NOMO-1 treated with dmso at 0.1 percent for 144 hours (cell line): ENCODE measurements at regions not wholly inside any gene's neighbourhood (a gene's known extent, or its start where the extent isn't known, plus 50 kb on each side); places are given as distances from the start of the nearest gene placed in this dataset.
"Not testable (repeated sequence)": the region's sequence is repeated elsewhere in the genome, so short reads cannot be mapped to it uniquely, and the experiment has no call there.

Experiments used
- DNase-seq: peaks from one replicate; lab custom pipeline; 2025; ENCODE audit not compliant: unreplicated experiment; lab: John Stamatoyannopoulos, UW

DNA sequence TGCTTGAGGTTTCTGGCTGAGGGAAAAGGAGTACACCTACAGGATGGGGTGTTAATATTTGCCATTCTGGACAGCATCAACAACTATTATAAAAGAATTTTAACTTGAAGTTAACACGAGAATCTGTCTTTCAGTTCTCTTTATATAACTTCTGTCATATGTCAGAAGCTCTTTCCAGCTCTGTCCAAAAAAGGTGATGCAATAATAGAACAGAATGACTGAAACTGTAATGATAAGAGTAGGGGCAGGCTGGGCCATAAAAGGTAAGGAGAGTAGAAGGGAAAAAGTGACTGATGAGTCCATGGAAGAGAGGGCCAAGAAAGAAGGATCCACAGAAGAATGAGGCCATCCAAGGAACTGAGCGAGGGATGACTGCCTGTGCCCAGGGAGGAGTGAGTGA is 966.7 kb upstream of the FBXO33 start:
- no peak for DNase-seq

DNA sequence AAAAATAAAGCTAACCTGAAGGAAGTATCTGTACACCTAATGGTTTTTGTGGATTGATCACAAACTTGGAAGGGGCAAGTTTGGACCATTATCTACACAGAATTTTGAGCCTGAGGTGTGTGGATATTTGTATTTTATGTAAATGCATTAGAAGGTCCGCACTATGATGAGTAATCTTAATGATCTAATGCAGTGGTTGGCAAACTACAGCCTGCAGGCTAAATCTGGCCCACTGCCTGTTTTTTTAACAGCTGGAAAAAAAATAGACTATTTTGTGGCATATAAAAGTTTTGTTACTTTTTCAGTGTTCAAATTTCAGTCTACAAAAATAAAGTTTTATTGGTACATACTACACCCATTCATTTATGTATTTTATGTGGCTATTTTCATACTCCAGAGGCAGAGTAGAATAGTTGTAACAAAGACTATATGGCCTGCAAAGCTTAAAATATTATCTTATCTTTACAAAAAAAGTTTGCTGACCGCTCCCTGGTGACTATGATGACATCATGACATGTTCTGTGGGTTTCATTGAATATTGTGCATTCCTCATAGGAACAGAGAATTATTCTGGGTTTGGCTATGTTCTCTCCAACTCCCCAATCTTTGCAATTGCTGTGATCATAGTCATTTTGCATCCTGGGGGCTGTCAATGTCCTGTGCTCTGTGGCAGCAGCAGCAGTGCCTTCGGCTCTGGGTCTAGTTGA is 962.6 kb upstream of the FBXO33 start:
- DNase-seq, result no peak

DNA sequence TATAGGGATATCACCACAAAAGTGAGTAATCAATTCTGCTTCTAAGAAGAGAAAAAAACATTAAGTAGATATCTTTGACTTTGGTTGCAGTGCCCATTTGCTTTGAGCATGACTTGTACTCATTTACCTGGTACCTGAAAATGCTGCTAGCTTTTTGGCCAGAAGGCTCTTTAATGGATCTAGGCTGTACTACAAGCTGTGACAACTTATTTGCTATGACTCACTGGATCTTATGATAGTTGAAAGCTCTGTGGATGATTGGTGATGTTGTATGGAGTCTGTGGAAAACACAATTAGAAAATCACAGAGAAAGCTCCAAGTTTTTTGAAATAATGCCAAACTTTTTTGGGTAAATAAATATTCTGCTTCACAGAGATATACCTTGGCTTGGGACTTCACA is 960.9 kb upstream of the FBXO33 start:
- DNase-seq, result no peak

DNA sequence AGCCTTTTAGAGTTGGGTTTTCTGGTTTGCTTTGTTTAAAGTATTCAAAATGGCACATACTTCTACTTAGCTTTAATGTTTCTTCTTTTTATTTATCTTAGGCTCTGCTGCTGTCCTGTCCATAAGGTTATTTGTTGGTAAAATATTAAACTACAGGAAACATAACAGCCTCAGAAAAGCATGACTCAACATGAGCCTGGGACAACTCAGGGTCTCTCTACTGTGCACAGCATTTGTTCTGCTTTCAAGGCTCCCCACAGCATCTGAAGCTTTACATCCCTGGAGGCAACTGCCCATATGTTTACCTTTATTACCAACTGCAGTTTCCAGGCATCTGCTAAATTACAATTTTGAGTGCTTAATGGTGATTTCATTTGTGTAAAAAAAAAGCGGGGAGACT is 954.2 kb upstream of the FBXO33 start:
- no peak for DNase-seq

DNA sequence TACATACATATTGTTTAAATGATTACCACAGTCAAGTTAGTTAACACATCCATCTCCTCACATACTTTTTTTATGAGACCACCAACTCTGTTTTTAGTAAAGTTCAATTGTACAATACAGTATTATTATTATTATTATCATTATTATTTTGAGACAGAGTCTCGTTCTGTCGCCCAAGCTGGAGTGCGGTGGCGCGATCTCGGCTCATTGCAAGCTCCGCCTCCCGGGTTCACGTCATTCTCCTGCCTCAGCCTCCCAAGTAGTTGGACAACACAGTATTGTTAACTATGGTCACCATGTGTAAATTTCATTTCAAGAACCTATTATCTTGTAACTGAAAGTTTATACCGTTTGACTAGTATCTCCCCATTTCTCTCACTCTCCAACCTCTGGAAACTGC is 942.0 kb upstream of the FBXO33 start:
- DNase-seq, result no peak

DNA sequence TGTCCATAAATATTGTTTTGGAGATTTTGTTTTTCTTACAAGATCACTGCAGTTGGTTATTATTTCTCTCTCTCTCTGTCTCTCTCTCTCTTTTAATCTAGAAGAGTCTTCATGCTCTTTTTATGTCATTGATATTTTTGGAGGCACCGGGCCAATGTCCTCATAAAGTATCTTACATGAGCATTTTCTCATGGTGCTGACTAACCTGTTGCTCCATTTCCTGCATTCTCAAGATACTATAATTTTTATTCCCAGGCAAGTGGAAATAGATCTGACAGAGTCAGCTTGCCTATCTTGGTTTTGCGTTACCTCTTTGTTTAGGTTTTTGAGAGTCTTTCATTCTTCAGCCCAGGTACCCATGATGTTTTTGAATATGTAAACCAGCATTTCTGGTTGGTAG is 938.8 kb upstream of the FBXO33 start:
- DNase-seq, result no peak

DNA sequence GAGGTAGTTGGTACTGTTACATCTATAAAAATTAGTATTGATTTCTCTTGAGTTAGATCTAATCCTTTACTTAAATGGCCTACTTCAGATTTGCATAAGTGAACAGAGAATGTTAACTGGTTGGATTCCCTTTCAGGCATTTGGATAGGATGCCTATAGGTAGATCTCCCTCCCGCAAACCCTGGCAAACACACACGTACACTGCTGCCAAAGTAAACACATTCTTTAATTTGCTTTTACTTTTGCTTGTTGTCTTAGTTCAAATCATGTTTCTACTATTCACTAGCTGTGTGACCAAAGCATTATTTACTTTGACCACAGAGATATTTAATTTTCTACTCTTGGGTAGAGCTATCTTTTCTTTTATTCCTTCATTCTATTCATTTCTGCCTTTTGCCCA is 936.1 kb upstream of the FBXO33 start:
- no peak for DNase-seq

DNA sequence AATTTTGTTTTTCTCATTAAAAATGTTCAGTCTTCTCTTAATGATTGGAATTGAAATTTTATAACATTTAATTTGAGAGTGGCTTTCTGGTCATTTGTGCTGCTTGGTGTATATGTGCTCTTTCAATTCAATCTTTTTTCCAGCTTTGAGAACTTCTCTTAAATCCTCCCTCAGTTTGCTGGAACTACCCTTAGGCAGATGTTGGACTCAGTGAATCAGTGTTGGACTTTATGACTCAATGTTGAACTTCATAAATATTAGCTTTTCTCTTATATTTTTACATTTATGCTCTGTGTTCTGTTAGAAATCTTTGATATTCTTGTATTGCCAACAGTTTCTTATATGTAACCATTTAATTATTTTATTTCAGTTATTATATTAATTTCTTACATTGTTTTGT is 935.5 kb upstream of the FBXO33 start:
- no peak for DNase-seq

DNA sequence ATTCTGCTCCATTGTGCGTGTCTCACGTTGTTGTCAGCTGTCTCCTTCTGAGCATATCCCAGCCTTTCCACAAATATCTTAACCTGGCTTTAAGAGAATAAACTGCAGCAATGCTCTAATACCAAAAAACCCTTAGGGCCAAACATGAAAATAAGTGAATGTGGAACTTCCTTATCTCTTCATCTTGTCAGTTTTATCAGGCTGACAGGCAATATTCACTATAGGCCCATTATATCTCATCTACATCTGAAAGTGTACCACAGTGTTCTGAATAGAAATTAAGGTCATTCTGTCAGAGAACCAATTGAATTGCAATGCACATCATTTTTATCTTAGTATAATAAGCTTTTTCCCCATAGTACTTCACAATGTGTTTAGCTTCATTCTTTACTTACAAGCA is 933.1 kb upstream of the FBXO33 start:
- no peak for DNase-seq

DNA sequence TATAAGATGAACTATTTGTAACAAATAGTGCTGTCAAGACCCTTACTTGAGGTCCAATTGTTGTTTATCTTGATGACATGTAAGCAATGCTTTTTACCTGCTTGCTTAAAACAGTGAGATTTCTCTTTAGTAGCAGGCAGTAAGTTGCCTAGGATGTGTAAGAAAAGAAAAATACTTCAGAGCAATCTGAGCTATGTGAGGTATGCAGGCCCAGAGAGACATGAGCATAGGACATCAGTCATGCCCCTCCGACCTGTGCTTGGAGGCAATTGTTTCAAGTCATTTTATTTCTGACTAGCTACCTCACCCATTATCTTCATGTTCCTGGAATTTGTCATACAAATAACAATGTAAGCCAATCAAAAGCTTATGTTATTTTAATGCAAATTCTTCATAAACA is 930.6 kb upstream of the FBXO33 start:
- no peak for DNase-seq

DNA sequence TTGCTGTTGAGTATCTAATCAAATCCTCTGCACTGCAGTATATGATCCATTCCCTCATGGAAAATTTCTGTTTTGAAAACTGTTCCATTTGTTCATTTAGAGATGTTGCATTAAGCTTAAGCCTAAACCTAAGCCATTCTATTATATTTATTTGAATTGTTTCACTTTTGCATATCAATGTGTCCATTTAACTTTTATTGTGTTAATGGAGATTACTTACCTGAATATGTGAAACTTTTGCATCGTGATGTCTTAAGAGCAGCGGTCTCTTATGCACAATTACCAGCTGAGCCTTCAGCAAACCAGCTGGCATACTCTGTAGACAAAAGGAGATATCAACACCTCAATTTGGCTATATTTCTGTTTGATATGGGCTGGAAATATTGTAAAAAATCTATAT is 922.5 kb upstream of the FBXO33 start:
- no peak for DNase-seq

DNA sequence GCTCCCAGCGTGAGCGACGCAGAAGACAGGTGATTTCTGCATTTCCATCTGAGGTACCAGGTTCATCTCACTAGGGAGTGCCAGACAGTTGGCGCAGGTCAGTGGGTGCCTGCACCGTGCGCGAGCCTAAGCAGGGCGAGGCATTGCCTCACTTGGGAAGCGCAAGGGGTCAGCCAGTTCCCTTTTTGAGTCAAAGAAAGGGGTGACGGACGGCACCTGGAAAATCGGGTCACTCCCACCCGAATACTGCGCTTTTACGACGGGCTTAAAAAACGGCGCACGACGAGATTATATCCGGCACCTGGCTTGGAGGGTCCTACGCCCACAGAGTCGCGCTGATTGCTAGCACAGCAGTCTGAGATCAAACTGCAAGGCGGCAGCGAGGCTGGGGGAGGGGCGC is 915.9 kb upstream of the FBXO33 start:
- DNase-seq, result not testable (repeated sequence)

DNA sequence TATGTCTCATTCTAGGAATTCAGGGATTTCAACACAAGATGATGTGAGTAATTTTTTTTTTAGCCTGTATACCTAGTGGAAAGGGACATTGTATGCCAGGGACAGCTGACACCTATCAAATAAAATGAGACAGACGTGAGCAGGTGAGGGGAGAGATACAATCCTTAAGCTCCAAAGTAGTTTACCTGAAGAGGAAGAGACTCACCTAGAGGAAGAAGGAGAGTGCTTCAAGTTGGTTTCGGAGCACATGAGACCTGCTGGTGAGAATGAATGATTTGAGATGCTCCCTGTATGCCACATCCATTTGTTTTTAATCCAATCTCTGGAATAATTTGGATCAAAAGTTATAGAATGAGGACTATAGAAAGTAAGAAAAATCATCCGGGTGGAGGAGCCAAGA is 915.4 kb upstream of the FBXO33 start:
- DNase-seq, result no peak

DNA sequence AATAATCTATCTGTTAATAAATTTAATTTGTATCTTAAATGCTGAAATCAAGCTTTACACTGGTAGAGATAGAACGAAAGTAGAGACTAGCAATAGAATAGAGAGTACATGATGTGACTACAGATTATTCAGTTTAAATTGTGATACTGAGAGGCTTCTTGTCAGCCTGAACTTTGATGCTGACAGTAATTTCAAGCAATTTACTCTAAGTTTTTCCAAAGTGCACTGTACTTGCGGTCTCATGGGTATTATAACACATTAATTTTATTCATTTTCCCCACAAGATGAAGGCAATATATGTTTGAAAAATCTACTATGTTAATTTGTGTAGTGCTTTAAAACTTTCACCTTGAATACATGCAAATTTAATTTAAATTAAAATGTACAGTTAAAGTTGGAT is 914.0 kb upstream of the FBXO33 start:
- no peak for DNase-seq

DNA sequence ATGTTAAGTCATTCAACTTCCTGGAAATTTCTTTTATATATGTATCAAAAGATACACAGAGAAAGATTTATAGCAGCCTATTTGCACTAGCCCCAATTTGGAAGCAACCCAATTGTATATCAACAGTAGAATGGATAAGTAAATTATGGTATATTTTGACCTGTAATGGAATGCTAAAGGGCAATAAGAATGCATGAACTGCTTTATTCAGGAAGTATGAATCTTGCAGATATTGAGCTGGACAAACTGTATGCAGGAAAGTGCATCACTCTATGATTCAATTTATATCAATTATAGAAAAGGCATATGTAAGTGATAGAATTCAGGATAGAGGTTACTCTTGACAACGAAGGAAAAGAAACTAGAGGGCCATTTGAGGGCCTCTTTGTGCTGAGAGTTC is 913.1 kb upstream of the FBXO33 start:
- DNase-seq, result no peak

DNA sequence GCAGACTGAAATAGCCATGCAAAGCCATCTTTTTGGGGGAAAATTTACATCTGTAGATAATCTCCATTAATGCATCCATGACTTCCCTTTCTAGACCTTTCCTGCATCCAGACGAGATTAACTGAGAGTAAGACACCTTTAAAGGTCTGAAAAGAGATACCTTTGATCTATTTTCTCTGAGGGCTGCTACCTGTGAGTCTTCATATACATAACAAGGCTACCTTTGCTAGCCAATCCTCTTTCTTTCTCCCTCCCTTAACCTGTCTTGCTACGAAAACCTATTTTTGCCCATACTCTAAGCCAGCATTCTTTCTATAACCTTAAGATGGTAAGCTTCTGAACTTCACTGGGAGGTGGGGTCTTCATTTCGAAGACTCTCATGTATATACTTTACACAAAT is 908.5 kb upstream of the FBXO33 start:
- no peak for DNase-seq

DNA sequence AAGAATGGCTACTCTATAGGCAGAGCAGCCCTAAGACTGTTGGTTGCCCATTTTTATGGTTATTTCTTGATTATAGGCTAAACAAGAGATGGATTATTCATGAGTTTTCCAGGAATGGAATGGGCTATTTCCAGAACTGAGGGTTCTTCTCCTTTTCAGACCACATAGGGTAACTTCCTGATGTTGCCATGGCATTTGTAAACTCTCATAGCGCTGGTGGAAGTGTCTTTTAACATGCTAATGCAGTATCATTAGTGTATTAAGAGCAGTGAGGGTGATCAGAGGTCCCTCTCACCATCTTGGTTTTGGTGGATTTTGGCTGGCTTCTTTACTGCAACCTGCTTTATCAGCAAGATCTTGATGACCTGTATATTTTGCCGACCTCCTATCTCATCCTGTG is 904.6 kb upstream of the FBXO33 start:
- no peak for DNase-seq

DNA sequence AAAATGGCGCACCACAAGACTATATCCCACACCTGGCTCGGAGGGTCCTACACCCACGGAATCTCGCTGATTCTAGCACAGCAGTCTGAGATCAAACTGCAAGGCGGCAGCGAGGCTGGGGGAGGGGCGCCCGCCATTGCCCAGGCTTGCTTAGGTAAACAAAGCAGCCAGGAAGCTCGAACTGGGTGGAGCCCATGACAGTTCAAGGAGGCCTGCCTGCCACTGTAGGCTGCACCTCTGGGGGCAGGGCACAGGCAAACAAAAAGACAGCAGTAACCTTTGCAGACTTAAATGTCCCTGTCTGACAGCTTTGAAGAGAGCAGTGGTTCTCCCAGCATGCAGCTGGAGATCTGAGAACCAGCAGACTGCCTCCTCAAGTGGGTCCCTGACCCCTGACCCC is 894.3 kb upstream of the FBXO33 start:
- DNase-seq, result not testable (repeated sequence)

DNA sequence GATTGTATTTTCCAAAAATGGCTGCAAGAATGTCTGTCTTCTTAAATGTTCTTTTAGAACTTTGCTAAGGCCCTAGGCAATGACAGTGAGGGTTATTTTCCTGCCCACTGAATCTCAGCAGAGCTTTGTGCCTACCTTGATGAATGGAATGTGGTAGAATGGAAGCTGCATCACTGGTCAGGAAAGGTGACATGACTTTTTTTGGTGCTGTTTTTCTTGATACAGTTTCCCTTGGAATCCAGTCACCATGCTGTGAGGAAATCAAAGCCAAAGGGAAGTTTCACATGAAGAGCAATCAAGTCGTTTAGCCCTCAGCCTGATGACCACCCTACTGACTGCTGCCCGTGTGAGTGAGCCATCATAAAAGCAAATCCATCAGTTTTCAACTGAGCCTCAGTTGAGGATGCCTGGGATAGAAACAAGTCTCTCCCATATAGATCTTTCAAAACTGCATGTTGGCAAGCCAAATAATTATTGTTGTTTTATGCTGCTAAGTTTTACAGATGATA is 886.0 kb upstream of the FBXO33 start:
- no peak for DNase-seq

DNA sequence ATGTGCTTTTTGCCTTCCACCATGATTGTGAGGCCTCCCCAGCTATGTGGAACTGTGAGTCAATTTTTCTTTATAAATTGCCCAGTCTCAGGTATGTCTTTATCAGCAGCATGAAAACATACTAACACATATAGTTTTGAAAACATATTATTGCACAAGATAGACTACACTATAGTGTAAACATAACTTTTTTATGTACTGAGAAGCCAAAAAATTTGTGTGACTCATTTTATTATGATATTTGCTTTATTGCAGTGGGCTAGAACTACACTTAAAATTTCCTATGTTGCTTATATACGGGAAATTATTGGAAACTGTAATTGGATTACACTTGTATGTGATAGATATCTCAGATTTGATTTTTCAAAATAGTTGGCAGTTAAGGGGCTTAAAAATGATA is 885.5 kb upstream of the FBXO33 start:
- no peak for DNase-seq

DNA sequence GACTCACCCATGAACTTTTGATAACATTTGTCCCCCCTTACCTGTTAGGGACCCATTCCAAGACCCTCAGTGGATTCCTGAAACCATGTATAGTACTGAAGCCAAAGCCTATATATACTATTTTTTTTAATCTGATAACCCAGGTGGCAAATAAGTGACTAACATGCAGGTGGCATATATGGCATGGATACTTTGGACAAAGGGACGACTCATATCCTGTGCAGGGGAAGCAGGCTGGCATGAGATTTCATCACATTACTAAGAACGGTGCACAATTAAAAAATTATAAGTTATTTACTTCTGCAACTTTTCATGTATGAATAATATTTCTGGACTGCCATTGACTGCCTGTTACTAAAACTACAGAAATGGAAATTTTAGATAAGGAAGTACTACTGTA is 880.1 kb upstream of the FBXO33 start:
- no peak for DNase-seq

DNA sequence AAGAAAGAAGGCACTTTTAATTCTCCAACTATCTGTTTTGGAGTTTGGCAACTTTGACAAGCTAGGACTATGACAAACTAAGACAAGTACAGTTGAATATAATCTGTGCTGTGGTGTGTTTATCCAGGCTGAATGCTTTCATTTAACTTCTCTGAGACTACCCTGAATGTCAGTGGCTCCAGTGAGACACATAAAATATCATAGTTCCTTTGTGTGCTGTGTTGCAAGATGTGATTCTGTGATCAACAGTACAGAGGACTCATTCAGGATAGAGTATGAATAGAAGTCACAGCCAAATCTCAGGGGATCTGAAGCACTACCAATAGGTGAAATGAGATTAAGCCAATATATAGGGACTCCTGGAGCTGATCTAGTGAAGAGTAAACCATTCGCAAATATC is 876.9 kb upstream of the FBXO33 start:
- no peak for DNase-seq

DNA sequence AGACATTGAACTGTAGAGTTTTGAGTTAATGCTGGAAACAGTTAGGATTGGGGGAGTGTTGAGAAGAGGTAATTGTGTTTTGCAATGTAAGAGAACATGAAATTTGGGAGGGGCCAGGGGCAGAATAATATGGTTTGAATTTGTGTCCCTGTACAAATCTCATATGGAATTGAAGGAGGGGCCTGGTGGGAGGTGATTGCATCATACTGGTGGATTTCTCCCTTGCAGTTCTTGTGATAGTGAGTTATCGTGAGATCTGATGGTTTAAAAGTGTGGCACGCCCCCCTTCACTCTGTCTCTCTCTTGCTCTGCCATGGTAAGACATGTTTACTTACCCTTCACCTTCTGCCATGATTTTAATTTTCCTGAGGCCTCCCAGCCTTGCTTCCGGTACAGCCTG is 876.0 kb upstream of the FBXO33 start:
- no peak for DNase-seq
